ENCODE measurements at regions not wholly inside any gene's neighbourhood (a gene's known extent, or its start where the extent isn't known, plus 50 kb on each side); places are given as distances from the start of the nearest gene placed in this dataset.

DNA sequence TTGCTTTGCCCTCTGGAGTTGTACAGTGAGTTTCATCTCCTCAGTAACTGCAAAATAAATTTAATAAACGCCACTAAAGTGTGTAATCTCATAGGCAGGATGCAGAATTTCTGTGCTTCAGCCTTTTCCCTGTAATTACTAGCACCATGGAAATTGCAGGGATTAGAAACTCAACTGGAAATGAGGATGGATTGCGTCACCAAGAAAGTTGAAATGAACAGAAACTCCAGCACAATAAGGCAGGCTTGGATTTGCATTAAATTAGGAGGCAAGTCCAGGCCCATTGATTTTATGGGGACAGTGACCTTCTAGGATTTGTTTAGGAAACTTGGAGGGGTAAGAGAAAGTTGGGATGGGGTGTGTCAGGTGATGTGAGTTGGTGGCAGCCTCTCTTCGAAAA is 197.5 kb downstream of the PTPRU start:
- TF ChIP-seq, protein P1, sequence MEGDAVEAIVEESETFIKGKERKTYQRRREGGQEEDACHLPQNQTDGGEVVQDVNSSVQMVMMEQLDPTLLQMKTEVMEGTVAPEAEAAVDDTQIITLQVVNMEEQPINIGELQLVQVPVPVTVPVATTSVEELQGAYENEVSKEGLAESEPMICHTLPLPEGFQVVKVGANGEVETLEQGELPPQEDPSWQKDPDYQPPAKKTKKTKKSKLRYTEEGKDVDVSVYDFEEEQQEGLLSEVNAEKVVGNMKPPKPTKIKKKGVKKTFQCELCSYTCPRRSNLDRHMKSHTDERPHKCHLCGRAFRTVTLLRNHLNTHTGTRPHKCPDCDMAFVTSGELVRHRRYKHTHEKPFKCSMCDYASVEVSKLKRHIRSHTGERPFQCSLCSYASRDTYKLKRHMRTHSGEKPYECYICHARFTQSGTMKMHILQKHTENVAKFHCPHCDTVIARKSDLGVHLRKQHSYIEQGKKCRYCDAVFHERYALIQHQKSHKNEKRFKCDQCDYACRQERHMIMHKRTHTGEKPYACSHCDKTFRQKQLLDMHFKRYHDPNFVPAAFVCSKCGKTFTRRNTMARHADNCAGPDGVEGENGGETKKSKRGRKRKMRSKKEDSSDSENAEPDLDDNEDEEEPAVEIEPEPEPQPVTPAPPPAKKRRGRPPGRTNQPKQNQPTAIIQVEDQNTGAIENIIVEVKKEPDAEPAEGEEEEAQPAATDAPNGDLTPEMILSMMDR (IDR thresholded peaks at IDR 0.05): no peak
- no peak for TF ChIP-seq POLR2AphosphoS5 (IDR thresholded peaks at IDR 0.05)
- no peak for TF ChIP-seq POLR2A (IDR thresholded peaks at IDR 0.05)
- H3K36me3 ChIP-seq: no peaks in the 10 kb centered on the region
- H3K4me1 ChIP-seq: no peaks in the 10 kb centered on the region
- no peaks in the 10 kb centered on the region for H3K27me3 ChIP-seq
- no peaks in the 10 kb centered on the region for H3K9me3 ChIP-seq
- H3K4me3 ChIP-seq: no peak overlapping the region
- intact Hi-C loops (cut with DNase I; ENCODE audit: low total_unique reads): no loop called here
- DNase-seq (ENCODE audit: low spot score in 2 of 2): no peak
- no peak overlapping the region for H3K27ac ChIP-seq

DNA sequence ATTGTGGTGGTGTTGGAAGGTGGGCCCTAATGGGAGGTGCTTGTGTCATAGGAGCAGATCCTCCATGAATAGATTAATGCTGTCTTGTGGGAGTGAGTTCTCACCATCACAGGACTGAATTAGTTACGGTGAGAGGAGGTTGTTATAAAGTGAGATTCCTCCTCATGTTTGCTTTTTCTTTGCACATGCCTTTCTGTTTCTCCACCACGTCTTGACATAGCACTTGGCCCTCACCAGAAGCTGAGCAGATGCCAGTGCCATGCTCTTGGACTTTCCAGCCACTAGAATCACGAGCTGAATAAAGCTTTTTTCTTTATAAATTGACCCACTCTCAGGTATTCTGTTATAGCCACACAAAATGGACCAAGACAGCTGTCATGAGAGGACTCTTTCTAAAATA is 194.8 kb downstream of the PTPRU start:
- H3K27me3 ChIP-seq: no peaks in the 10 kb centered on the region
- no peaks in the 10 kb centered on the region for H3K9me3 ChIP-seq
- H3K4me1 ChIP-seq: no peaks in the 10 kb centered on the region
- intact Hi-C loops (cut with DNase I; ENCODE audit: low total_unique reads): no loop called here
- no peaks in the 10 kb centered on the region for H3K36me3 ChIP-seq
- peak in 1 of 2 donors; percentile 10 for DNase-seq (ENCODE audit: low spot score in 2 of 2)
- no peak overlapping the region for H3K27ac ChIP-seq
- H3K4me3 ChIP-seq: no peak overlapping the region
- TF ChIP-seq, protein P1 (IDR thresholded peaks at IDR 0.05): no peak
- no peak for TF ChIP-seq POLR2AphosphoS5 (IDR thresholded peaks at IDR 0.05)
- no peak for TF ChIP-seq POLR2A (IDR thresholded peaks at IDR 0.05)

DNA sequence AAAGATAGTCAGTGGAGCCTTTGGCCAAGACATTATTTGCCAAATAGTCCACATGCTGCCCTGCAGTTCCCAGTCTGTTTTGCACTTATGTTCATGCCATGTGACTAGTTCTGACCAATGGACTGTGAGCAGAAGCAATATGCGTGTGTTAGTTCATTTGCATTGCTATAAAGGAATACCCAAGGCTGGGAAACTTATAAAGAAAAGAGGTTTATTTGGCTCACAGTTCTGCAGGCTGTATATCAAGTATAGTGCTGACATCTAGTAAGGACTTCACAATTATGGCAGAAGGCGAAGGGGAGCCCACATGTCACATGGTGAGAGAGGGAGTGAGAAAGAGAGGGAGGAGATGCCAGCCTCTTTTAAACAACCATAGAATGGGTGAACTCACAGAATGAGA is 193.3 kb downstream of the PTPRU start:
- H3K36me3 ChIP-seq: no peaks in the 10 kb centered on the region
- intact Hi-C loops (cut with DNase I; ENCODE audit: low total_unique reads): no loop called here
- H3K4me3 ChIP-seq: no peak overlapping the region
- H3K27ac ChIP-seq: no peak overlapping the region
- no peaks in the 10 kb centered on the region for H3K27me3 ChIP-seq
- no peak for DNase-seq (ENCODE audit: low spot score in 2 of 2)
- no peaks in the 10 kb centered on the region for H3K9me3 ChIP-seq
- H3K4me1 ChIP-seq: no peaks in the 10 kb centered on the region
- no peak for TF ChIP-seq POLR2A (IDR thresholded peaks at IDR 0.05)
- TF ChIP-seq POLR2AphosphoS5 (IDR thresholded peaks at IDR 0.05): no peak
- TF ChIP-seq, protein P1 (IDR thresholded peaks at IDR 0.05): no peak

DNA sequence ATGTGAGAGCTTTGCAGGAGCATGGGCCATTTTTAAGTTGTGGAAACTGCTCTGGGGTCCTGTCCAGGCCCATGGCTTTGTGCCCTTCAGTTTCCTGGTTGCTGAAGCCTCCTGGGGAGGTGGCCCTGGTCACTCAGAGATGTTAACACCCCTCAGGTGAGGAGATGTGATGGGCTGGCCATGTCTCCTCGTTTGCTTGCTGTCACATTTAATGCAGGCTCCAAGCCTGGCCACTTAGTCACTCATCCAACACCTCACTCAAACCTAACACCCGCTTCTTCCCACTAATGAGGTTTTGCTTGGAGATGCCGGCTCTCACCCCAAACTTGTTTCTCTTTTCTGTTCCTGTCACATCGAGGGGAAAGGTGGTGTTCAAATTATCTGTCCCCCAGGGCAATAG is 192.7 kb downstream of the PTPRU start:
- intact Hi-C loops (cut with DNase I; ENCODE audit: low total_unique reads): no loop called here
- no peaks in the 10 kb centered on the region for H3K4me1 ChIP-seq
- H3K9me3 ChIP-seq: no peaks in the 10 kb centered on the region
- no peak overlapping the region for H3K27ac ChIP-seq
- H3K36me3 ChIP-seq: no peaks in the 10 kb centered on the region
- DNase-seq (ENCODE audit: low spot score in 2 of 2): no peak
- TF ChIP-seq, protein P1 (IDR thresholded peaks at IDR 0.05): no peak
- TF ChIP-seq POLR2A (IDR thresholded peaks at IDR 0.05): no peak
- TF ChIP-seq POLR2AphosphoS5 (IDR thresholded peaks at IDR 0.05): no peak
- no peak overlapping the region for H3K4me3 ChIP-seq
- no peaks in the 10 kb centered on the region for H3K27me3 ChIP-seq

DNA sequence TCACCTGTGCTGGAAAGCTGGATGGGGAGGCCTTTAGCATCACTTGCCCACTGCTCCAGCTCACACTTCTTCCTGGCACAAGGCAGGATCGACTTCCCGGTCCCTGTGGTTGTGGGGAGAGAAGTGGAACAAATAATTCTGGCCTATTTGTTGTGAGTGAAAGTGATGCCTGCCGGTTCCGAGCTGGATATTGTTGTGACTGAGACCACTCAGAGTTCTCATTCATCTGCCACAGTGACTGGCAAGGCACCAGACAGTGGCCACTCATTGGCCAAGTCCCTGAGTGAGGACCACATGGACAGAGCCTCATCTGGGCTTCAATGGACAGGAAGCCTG is 191.9 kb downstream of the PTPRU start:
- no peaks in the 10 kb centered on the region for H3K27me3 ChIP-seq
- DNase-seq (ENCODE audit: low spot score in 2 of 2): no peak
- H3K4me3 ChIP-seq: no peak overlapping the region
- intact Hi-C loops (cut with DNase I; ENCODE audit: low total_unique reads): no loop called here
- no peaks in the 10 kb centered on the region for H3K9me3 ChIP-seq
- TF ChIP-seq POLR2AphosphoS5 (IDR thresholded peaks at IDR 0.05) (no peak), POLR2A (IDR thresholded peaks at IDR 0.05) (no peak)
- TF ChIP-seq, protein P1 (IDR thresholded peaks at IDR 0.05): no peak
- H3K36me3 ChIP-seq: no peaks in the 10 kb centered on the region
- H3K27ac ChIP-seq: no peak overlapping the region
- no peaks in the 10 kb centered on the region for H3K4me1 ChIP-seq
